GM19238 (cell line): ENCODE measurements at regions not wholly inside any gene's neighbourhood (a gene's known extent, or its start where the extent isn't known, plus 50 kb on each side); places are given as distances from the start of the nearest gene placed in this dataset.

Experiments used
- DNase-seq: peaks from one replicate; pipeline ENCODE4 v3.0.0; 2011; ENCODE audit warnings: low spot score; ENCODE audit not compliant: insufficient read length

GRCh38 chr10:3838460-3839437 is 53.7 kb upstream of the KLF6 start:
- DNase-seq = no peak

- DNase-seq = no peak
Measured at GRCh38 chr10:3837647-3838459, 52.8 kb upstream of the KLF6 start.

- DNase-seq = no peak
Measured at GRCh38 chr10:3836222-3836820, 51.3 kb upstream of the KLF6 start.

GRCh38 chr10:3835770-3836169 is 50.8 kb upstream of the KLF6 start:
- no peak for DNase-seq

- no peak for DNase-seq
Measured at GRCh38 chr10:3834947-3835346, 49.9 kb upstream of the KLF6 start.
